ENCODE measurements at regions not wholly inside any gene's neighbourhood (a gene's known extent, or its start where the extent isn't known, plus 50 kb on each side); places are given as distances from the start of the nearest gene placed in this dataset.

- no peak overlapping the region for H3K4me3 Mint-ChIP-seq
- peaks cover 1% of the 10 kb centered on the region for H3K36me3 Mint-ChIP-seq
- TF ChIP-seq CTCF (IDR thresholded peaks at IDR 0.05; ENCODE audit: unreplicated experiment) = no peak
- no peak overlapping the region for H3K27ac Mint-ChIP-seq
- no peaks in the 10 kb centered on the region for H3K4me1 Mint-ChIP-seq
- peaks cover 12% of the 10 kb centered on the region for H3K9me3 Mint-ChIP-seq
- peaks cover 40% of the 10 kb centered on the region for H3K27me3 Mint-ChIP-seq (ENCODE audit: low read depth)
- no peak for DNase-seq (ENCODE audit: low spot score in 2 of 2, unreplicated experiment in 2 of 2)
Measured at GRCh38 chr14:76615331-76615730, 145.9 kb upstream of the VASH1 start.

- Mint-ChIP-seq H3K4me3 (no peak overlapping the region), H3K9me3 (peaks cover 12% of the 10 kb centered on the region), H3K27me3 (ENCODE audit: low read depth) (peaks cover 46% of the 10 kb centered on the region), H3K27ac (no peak overlapping the region), H3K4me1 (no peaks in the 10 kb centered on the region), H3K36me3 (peaks cover 1% of the 10 kb centered on the region)
- no peak for TF ChIP-seq CTCF (IDR thresholded peaks at IDR 0.05; ENCODE audit: unreplicated experiment)
- no peak for DNase-seq (ENCODE audit: low spot score in 2 of 2, unreplicated experiment in 2 of 2)
Measured at GRCh38 chr14:76617440-76617839, 143.8 kb upstream of the VASH1 start.

- Mint-ChIP-seq H3K9me3 (peaks cover 9% of the 10 kb centered on the region), H3K27me3 (ENCODE audit: low read depth) (peaks cover 27% of the 10 kb centered on the region), H3K27ac (no peak overlapping the region), H3K36me3 (no peaks in the 10 kb centered on the region), H3K4me1 (no peaks in the 10 kb centered on the region), H3K4me3 (no peak overlapping the region)
- DNase-seq (ENCODE audit: low spot score in 2 of 2, unreplicated experiment in 2 of 2) = no peak
- no peak for TF ChIP-seq CTCF (IDR thresholded peaks at IDR 0.05; ENCODE audit: unreplicated experiment)
Measured at GRCh38 chr14:76636602-76637001, 124.7 kb upstream of the VASH1 start.

- no peak overlapping the region for H3K4me3 Mint-ChIP-seq
- peaks cover 38% of the 10 kb centered on the region for H3K27me3 Mint-ChIP-seq (ENCODE audit: low read depth)
- no peak overlapping the region for H3K27ac Mint-ChIP-seq
- no peaks in the 10 kb centered on the region for H3K4me1 Mint-ChIP-seq
- no peak for TF ChIP-seq CTCF (IDR thresholded peaks at IDR 0.05; ENCODE audit: unreplicated experiment)
- H3K9me3 Mint-ChIP-seq = peaks cover 9% of the 10 kb centered on the region
- DNase-seq (ENCODE audit: low spot score in 2 of 2, unreplicated experiment in 2 of 2) = no peak
- H3K36me3 Mint-ChIP-seq = no peaks in the 10 kb centered on the region
Measured at GRCh38 chr14:76638841-76639240, 122.4 kb upstream of the VASH1 start.

- no peak overlapping the region for H3K27ac Mint-ChIP-seq
- TF ChIP-seq CTCF (IDR thresholded peaks at IDR 0.05; ENCODE audit: unreplicated experiment) = no peak
- H3K27me3 Mint-ChIP-seq (ENCODE audit: low read depth) = peaks cover 39% of the 10 kb centered on the region
- no peak for DNase-seq (ENCODE audit: low spot score in 2 of 2, unreplicated experiment in 2 of 2)
- H3K4me3 Mint-ChIP-seq = no peak overlapping the region
- no peaks in the 10 kb centered on the region for H3K36me3 Mint-ChIP-seq
- peaks cover 9% of the 10 kb centered on the region for H3K9me3 Mint-ChIP-seq
- no peaks in the 10 kb centered on the region for H3K4me1 Mint-ChIP-seq
Measured at GRCh38 chr14:76639606-76640229, 121.5 kb upstream of the VASH1 start.

Data from mesothelial cell of epicardium (in vitro differentiated cells).